Neural cell (in vitro differentiated cells): ENCODE measurements at regions not wholly inside any gene's neighbourhood (a gene's known extent, or its start where the extent isn't known, plus 50 kb on each side); places are given as distances from the start of the nearest gene placed in this dataset.

Source experiments
- EZH2 ChIP-seq: fragments of 200-600, 300-800 bp; shearing (Covaris generic), sonication (generic); IDR thresholded peaks from 2 replicates; pipeline ENCODE4 v1.6.1; 2014; ENCODE audit warnings: antibody characterized with exemption, low read length, borderline replicate concordance, mild to moderate bottlenecking; ENCODE audit not compliant: insufficient read depth, poor library complexity, severe bottlenecking
- TF ChIP-seq, protein P1 (sequence below): IDR thresholded peaks from 2 replicates; pipeline ENCODE4 v1.6.1; 2012; ENCODE audit warnings: borderline replicate concordance

DNA sequence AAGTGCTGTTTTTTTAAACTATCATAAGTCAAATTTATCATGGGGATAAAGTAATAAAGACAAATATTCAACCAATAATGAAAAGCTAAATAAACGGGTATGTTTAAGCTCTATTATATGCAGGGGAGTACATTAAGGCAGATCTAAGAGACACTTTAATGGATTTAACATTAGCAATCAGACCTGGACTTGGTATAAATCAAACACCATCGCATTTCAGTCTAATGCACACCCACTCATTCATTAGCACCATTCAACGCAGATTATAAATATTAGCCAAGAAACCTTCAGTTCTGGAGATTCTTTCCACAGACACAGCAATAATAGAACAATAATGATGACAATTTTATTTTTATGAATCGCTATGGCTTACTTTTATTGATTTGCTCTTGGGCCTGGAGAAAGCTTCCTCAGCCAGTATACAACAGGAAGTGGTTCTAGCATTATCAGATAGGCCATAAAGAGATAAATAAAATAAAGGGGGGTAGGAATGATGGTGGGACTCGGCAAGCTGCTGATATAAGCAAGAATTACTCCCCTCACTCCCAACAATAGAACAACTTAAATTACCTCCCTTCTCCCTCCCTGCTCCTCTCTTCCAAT lies 172.2 kb downstream of the PSAT1 start:
- TF ChIP-seq EZH2, result no peak
- TF ChIP-seq, protein P1, sequence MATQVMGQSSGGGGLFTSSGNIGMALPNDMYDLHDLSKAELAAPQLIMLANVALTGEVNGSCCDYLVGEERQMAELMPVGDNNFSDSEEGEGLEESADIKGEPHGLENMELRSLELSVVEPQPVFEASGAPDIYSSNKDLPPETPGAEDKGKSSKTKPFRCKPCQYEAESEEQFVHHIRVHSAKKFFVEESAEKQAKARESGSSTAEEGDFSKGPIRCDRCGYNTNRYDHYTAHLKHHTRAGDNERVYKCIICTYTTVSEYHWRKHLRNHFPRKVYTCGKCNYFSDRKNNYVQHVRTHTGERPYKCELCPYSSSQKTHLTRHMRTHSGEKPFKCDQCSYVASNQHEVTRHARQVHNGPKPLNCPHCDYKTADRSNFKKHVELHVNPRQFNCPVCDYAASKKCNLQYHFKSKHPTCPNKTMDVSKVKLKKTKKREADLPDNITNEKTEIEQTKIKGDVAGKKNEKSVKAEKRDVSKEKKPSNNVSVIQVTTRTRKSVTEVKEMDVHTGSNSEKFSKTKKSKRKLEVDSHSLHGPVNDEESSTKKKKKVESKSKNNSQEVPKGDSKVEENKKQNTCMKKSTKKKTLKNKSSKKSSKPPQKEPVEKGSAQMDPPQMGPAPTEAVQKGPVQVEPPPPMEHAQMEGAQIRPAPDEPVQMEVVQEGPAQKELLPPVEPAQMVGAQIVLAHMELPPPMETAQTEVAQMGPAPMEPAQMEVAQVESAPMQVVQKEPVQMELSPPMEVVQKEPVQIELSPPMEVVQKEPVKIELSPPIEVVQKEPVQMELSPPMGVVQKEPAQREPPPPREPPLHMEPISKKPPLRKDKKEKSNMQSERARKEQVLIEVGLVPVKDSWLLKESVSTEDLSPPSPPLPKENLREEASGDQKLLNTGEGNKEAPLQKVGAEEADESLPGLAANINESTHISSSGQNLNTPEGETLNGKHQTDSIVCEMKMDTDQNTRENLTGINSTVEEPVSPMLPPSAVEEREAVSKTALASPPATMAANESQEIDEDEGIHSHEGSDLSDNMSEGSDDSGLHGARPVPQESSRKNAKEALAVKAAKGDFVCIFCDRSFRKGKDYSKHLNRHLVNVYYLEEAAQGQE, result no peak
